HG02678 (cell line): ENCODE measurements at regions not wholly inside any gene's neighbourhood (a gene's known extent, or its start where the extent isn't known, plus 50 kb on each side); places are given as distances from the start of the nearest gene placed in this dataset.
"Not testable (repeated sequence)": the region's sequence is repeated elsewhere in the genome, so short reads cannot be mapped to it uniquely, and the experiment has no call there.

ENCODE experiments used
- ATAC-seq: cut with Tn5 transposase; IDR thresholded peaks from one replicate; pipeline ENCODE4 v1.9.1; 2021; ENCODE audit warnings: mild to moderate bottlenecking, moderate library complexity; ENCODE audit not compliant: unreplicated experiment

- no peak for ATAC-seq
Measured at GRCh38 chr14:49159081-49159480, 427.1 kb downstream of the RPS29 start.

GRCh38 chr14:49139593-49139992 is 446.6 kb downstream of the RPS29 start:
- ATAC-seq = no peak

- no peak for ATAC-seq
Measured at GRCh38 chr14:49134940-49135339, 451.2 kb downstream of the RPS29 start.

- no peak for ATAC-seq
Measured at GRCh38 chr14:49121246-49121645, 464.9 kb downstream of the RPS29 start.

GRCh38 chr14:49114161-49114893 is 471.9 kb downstream of the RPS29 start:
- ATAC-seq = no peak

GRCh38 chr14:49106741-49107667 is 479.2 kb downstream of the RPS29 start:
- ATAC-seq = no peak

GRCh38 chr14:49105956-49106355 is 480.2 kb downstream of the RPS29 start:
- no peak for ATAC-seq

GRCh38 chr14:49105512-49105911 is 480.7 kb downstream of the RPS29 start:
- no peak for ATAC-seq

- no peak for ATAC-seq
Measured at GRCh38 chr14:49092345-49092744, 493.8 kb downstream of the RPS29 start.

GRCh38 chr14:49089107-49089506 is 497.1 kb downstream of the RPS29 start:
- ATAC-seq = no peak

GRCh38 chr14:49073292-49073691 is 512.9 kb downstream of the RPS29 start:
- not testable (repeated sequence) for ATAC-seq

- no peak for ATAC-seq
Measured at GRCh38 chr14:49058511-49058910, 527.7 kb downstream of the RPS29 start.

- ATAC-seq = no peak
Measured at GRCh38 chr14:49057838-49058510, 528.2 kb downstream of the RPS29 start.

GRCh38 chr14:49056021-49056420 is 530.2 kb downstream of the RPS29 start:
- no peak for ATAC-seq

GRCh38 chr14:49052521-49052920 is 533.7 kb downstream of the RPS29 start:
- no peak for ATAC-seq

GRCh38 chr14:49051328-49052060 is 534.7 kb downstream of the RPS29 start:
- no peak for ATAC-seq

- no peak for ATAC-seq
Measured at GRCh38 chr14:49050822-49051221, 535.4 kb downstream of the RPS29 start.

- ATAC-seq = no peak
Measured at GRCh38 chr14:49049711-49050110, 536.5 kb downstream of the RPS29 start.

- ATAC-seq = no peak
Measured at GRCh38 chr14:49044981-49045380, 541.2 kb downstream of the RPS29 start.

GRCh38 chr14:49036984-49037516 is 549.1 kb downstream of the RPS29 start:
- no peak for ATAC-seq
